ENCODE measurements at regions not wholly inside any gene's neighbourhood (a gene's known extent, or its start where the extent isn't known, plus 50 kb on each side); places are given as distances from the start of the nearest gene placed in this dataset.

GRCh38 chr9:71271602-71272001, 150.2 kb upstream of the TRPM3 start:
- TF ChIP-seq CTCF (IDR thresholded peaks at IDR 0.05; ENCODE audit: poor library complexity) (no peak), EZH2 (IDR thresholded peaks at IDR 0.05; ENCODE audit: borderline replicate concordance) (no peak), EZH2phosphoT487 (IDR thresholded peaks at IDR 0.05; ENCODE audit: low read depth, severe bottlenecking, unreplicated experiment) (no peak)

Measured in hepatocyte (in vitro differentiated cells).